ENCODE measurements at regions not wholly inside any gene's neighbourhood (a gene's known extent, or its start where the extent isn't known, plus 50 kb on each side); places are given as distances from the start of the nearest gene placed in this dataset.

DNA sequence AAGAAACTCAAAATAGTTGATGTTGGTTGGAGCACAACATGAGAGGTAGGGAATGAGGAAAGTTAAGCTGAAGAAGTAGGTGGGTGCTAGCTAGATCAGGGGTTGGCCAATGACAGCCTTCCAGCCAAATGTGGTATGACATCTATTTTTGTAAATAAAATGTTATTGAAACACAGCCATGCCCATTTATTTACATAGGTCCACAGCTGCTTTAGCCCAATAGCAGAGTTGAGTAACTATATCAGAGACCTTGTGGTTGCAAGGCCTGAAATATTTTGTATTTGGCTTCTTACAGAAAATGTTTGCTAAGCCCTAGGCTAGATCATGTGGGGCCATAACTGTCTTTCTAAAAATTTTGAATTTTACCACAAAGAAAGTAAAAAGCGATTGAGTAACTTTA is 234.9 kb upstream of the CTSO start:
- intact Hi-C loops (cut with DNase I), result no loop called here
- ATAC-seq (ENCODE audit: poor library complexity) (no peak), DNase-seq (no peak)

DNA sequence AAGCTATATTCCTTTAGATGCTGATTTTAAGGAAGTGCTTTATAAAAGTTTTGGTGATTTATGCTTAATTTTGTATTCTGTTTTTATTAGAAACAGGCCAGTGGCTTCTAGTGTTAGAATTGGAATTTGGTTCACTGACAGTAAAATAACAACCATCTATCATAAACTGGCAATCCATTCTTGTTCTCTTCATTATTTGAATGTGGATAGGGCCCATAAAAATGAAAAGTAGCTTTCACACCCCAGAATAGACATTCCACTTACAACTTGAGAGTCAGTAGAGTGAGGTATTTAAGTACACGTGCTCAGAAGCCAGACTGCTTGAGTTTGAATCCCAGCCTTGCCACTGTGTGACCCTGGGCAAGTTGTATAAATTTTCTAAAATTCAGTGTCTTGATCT is 232.4 kb upstream of the CTSO start:
- intact Hi-C loops (cut with DNase I), result no loop called here
- no peak for DNase-seq
- no peak for ATAC-seq (ENCODE audit: poor library complexity)

DNA sequence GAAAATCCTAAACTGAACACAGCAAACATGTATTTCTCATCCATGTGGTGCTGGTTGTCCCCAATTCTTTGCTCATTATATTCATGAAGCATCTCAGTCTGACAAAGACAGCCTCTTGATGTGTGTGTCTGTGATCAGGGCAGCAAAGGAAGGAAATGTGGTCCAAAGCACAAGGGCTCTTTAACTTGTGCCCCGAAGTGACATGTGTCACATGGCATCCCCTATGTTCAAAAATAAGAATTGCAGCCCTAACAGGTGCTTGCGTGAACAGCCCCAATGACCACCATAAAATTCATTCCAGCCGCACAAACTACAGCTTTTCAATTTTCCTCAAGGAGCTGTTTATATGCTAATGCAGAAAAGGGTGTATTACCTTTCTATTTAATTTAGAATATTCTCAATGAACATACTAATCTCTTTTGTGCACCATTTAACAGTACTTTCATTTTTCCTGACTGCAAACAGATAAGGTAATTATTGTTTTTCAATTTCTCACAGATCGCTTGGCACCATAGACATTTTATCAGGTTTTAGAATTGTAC is 231.9 kb upstream of the CTSO start:
- ATAC-seq (ENCODE audit: poor library complexity) (no peak), DNase-seq (no peak)
- intact Hi-C loops (cut with DNase I), result no loop called here

DNA sequence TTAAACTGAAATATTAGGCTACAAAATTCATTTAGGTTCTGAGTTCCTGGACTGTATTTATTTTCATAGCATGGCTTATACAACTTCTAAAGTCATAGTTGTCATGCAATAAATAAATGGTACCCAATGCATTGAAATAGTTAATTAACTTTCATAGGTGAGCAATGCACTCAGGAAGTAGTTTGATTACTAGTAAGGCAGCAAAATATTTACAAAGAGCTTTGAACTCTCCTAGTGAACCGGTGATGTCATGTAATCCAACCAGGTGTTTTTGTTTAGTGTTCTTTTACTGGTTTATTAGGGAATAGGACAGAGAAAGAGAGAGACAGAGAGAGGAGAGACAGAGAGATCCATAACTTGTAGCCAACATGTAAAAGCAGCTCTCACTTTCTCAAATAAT is 228.6 kb upstream of the CTSO start:
- ATAC-seq (ENCODE audit: poor library complexity) (no peak), DNase-seq (no peak)
- intact Hi-C loops (cut with DNase I), result no loop called here

DNA sequence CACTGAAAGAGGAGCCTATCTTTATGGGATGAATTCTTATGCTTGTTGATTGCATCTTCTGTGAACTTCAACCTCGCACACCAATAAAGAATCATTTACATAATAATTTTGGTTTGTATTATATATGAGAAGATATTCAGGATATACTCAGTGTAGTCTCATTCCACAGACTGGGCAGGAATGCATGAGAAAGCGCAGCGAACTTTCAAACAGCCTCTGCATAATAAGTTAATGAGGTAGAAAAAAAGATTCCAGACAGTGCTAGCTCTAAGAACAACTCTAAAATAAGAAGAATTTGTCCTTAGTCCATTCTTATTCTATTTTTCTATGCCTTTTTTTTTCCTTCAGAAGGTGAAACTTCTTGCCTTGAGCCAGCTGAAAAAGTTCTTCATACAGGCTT is 224.3 kb upstream of the CTSO start:
- intact Hi-C loops (cut with DNase I), result no loop called here
- ATAC-seq (ENCODE audit: poor library complexity), result no peak

DNA sequence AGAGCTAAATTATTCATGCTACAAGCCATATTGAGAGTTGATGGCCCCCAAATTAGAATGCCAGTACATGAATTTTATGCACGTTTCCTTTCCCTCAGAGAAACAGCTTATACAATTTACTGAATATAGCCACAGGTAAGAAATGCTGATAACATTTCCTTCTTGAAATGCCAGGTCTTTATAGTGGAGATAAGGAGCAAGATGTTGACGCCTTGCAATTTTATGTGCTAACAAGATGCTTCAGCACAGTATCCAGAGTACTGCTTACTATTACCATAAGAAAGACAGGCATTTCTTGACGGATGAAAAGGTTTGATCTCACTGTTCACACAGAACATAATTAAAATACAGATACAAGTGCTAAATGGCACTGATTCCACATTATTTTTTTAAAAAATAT is 223.2 kb upstream of the CTSO start:
- no peak for ATAC-seq (ENCODE audit: poor library complexity)
- DNase-seq, result no peak
- intact Hi-C loops (cut with DNase I), result no loop called here

More for the DNA sequence above, 224.3 kb upstream of the CTSO start:
- DNase-seq, result no peak

DNA sequence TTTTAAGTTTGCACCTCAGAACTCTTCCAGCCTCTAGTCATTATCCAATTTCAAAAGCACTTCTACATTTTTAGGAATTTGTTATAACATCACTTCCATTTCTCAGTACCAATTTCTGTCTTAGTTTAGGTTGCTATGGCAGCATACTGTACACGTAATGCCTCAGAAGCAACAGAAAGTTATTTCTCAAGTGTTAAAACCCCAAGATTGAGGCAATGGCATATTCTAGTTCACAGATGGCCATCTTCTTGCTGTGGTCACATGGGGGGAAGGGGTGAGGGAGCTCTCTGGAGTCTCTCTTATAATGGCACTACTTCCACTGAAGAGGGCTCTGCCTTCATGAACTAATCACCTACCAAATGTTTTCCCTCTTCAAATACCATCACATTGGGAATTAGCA is 220.3 kb upstream of the CTSO start:
- no peak for DNase-seq
- intact Hi-C loops (cut with DNase I), result no loop called here
- no peak for ATAC-seq (ENCODE audit: poor library complexity)

DNA sequence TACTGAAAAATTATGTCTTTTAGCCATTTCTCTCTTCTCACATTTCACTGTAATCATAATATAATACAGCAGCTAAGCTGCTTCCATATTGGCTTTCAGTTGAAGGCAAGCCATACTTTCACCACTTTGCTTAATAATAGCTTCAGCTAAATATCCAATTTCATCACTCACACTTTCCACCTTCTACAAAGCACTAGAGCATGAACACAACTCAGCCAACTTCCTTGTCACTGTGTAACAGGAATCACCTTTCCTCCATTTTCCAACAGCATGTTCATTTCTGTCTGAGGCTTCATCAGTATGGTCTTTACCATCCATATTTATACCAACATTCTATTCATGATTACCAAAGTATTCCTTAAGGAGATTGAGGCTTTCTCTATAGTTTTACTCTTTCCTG is 219.8 kb upstream of the CTSO start:
- DNase-seq (no peak), ATAC-seq (ENCODE audit: poor library complexity) (no peak)
- intact Hi-C loops (cut with DNase I), result no loop called here

DNA sequence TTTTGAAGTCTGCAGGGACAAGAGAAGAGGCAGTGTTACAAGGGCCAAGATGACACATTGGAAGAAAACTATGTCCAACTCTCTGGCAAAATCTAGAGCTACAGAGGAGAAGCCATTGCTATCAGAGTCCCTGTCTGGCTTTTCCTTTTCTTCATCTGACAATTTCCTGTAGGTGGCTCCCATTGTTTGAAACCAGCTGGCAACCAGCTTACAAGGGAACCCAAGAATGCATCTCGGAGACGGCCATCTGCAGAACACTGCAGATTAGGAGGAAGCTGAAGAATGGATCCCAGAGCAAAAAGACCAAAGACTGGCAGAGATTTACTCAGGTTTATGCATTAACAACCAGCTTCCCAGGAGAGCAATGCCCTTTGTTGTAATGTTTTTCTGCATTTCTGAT is 216.2 kb upstream of the CTSO start:
- intact Hi-C loops (cut with DNase I), result no loop called here
- DNase-seq, result no peak
- no peak for ATAC-seq (ENCODE audit: poor library complexity)

DNA sequence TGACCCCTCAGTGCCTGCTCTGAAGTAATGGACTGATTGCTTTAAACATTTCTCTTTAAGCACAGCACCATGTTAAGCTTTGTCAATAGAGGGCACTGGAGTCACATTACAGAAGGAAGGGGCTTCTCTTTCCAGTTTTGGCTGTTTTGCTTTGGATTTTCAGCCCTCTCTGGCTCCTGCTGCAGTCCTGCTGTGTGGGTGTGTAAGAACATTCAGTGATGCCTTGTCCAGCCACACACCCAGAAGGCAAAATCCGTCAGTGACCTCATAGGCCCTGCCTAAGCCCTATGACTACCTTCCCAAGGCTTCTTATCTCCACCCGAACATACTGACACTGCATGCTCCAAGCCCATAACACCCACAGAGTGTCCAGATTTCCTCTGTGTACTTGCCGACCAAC is 215.3 kb upstream of the CTSO start:
- ATAC-seq (ENCODE audit: poor library complexity), result peak; percentile 64
- intact Hi-C loops (cut with DNase I), result no loop called here
- no peak for DNase-seq

DNA sequence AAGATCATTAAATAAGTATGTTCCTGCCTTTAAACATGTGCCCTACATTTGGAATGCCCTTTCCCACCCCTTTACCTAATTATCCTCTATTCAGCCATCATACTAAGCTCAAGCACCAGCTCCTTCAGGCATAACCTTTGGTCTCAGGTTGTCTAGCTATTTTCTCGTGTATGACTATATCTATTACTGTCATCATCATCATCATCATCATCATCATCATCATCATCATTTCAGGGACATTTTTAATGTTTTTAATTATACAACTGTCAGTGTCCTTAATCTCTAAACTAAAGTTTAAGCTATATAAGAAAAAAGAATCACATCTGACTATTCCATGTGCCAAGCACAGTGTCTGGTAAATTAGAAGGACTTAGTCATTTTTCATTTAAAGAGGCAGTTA is 214.6 kb upstream of the CTSO start:
- intact Hi-C loops (cut with DNase I), result no loop called here
- no peak for ATAC-seq (ENCODE audit: poor library complexity)
- DNase-seq, result no peak

DNA sequence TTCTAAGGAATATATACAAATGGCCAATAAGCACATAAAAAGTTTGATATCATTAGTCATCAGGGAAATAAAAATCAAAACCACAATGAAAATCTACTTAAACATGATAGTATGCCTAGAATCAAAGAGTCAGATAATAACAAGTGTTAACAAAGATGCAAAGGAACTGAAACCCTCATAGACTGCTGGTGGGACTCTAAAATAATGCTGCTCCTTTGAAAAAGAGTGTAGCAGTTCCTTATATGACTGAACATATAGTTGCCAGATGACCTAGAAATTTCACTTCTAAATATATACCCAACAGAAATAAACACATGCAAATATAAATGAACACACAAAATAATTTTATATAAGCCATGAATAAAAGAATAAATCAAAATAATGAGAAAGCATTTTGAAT is 205.1 kb upstream of the CTSO start:
- intact Hi-C loops (cut with DNase I), result no loop called here
- no peak for DNase-seq
- ATAC-seq (ENCODE audit: poor library complexity), result no peak

DNA sequence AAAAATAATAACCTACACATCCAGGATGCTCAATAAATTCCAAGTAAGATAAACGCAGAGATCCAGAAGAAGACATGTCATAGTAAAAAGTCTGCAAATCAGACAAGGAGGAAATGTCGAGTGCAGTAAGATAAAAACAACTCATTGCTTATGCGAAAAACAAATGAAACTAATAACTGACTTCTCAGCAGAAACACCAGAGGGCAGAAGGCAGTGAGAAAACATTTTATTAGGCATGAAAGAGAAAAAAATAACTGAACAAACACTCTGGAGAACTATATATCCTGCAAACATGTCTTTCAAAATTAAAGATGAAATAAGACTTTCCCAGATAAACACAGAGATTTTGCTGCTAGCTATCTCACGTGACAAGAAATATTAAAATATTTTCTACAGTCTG is 201.3 kb upstream of the CTSO start:
- intact Hi-C loops (cut with DNase I), result no loop called here
- DNase-seq, result no peak
- ATAC-seq (ENCODE audit: poor library complexity), result no peak

DNA sequence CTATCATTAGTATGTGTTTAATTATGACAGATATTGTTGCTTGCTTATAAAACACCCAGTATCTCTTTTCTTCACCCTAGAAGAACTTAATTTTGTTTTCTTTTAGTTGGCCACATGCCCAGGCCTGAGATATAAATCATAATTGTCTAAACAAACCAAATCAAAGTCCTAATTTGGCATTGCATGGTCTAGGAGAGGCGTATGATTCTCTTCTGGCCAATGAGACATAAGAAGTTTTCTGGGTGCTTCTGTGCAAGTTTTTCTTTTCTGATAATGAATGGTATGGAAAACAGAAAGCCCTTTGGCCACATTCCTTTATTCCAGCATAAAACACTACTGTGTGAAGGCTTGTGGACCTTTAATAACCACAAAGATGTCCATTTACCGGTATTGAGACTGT is 192.9 kb upstream of the CTSO start:
- no peak for ATAC-seq (ENCODE audit: poor library complexity)
- no peak for DNase-seq
- intact Hi-C loops (cut with DNase I), result no loop called here

DNA sequence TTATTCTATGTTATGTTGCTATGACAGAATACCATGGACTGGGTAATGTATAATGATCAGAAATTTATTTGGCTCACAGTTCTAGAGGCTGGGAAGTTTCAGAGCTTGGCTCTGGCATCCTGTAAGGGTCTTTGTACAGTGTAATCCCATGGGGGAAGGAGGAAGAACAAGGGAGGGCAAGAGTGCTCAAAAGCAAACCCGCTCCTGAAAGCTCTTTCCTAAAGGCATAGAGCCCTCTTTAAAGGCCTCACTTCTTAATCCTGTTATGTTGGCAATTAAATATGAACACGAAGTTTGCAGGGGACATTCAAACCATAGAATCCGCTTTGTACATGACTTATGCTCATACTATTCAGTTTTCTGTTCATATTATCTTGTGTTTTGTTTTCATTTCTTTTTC is 191.3 kb upstream of the CTSO start:
- no peak for DNase-seq
- no peak for ATAC-seq (ENCODE audit: poor library complexity)
- intact Hi-C loops (cut with DNase I), result no loop called here

DNA sequence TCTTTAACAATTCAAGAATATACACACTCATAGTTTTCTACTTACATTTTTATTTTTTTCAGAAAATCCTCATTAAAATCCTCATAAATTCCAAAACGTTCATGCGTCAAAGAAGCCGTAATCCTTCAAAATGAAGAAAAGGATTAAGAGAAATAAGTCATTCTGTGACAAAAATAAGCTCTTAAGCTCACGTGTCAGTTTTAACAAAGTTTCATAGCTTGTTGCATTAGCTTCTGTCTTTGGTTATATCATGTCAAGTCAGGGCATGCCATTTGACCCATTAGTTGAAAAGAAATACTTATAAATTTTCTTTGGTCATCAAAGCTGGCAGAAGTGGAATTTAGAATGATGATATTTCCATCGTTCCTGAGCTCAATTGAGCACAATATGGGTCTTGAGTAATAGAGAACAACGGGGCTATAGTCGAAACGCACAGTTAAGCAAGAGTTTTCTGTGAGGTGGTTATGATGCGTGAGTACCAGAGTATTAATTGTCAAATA is 185.2 kb upstream of the CTSO start:
- ATAC-seq (ENCODE audit: poor library complexity), result no peak
- DNase-seq, result no peak
- intact Hi-C loops (cut with DNase I), result no loop called here

DNA sequence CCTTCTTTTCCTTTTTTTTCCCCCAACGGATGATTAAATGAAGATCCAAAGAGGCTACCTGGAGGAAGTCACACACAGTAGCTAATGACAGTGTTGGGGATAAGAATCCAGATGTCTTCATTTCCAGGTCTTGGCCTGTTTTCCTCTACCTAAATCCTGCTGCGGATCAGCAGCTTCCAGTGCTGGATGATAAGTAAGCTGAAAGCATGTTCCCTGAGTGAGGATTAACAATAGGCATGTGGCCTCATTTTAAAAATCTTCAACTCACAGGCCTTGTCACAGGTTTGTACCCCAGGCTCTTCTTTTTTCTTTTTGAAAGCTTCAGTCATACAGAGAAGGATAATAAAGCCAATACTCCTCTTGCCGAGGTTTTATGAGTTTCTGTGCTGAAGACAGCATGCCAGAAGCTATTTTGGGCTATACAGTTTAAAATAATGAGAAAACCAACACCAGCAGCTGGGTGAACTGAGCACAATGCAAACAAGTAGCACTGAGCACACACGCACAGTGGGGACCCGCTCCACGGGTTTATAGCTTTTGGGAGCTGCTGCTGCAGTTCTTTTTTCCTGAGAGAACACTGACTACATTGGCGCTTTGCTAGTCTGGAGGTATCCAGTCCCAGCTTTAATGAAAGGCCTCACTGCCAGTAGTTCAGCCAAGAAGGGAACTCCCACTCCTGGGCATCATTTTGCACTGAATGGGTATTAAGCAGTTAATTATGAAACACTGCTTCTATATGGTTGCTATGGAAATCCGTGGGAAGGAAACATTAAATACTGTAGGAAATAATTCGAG is 184.2 kb upstream of the CTSO start:
- intact Hi-C loops (cut with DNase I), result no loop called here
- no peak for ATAC-seq (ENCODE audit: poor library complexity)
- no peak for DNase-seq

DNA sequence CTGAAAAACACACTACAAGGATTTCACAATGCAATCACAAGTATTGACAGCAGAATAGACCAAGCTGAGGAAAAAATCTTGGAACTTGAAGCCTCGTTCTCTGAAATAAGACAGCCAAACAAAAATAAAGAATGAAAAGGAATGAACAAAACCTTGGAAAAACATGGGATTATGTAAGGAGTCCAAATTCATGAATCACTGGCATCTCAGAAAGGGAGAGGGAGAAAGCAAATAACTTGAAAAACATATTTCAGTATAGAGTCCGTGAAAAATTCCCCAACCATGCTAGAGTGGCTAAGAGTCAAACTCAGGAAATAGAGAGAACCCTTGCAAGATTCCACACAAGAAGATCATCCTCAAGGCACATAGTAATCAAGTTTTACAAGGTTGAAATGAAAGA is 178.5 kb upstream of the CTSO start:
- DNase-seq (no peak), ATAC-seq (ENCODE audit: poor library complexity) (no peak)
- intact Hi-C loops (cut with DNase I), result no loop called here

DNA sequence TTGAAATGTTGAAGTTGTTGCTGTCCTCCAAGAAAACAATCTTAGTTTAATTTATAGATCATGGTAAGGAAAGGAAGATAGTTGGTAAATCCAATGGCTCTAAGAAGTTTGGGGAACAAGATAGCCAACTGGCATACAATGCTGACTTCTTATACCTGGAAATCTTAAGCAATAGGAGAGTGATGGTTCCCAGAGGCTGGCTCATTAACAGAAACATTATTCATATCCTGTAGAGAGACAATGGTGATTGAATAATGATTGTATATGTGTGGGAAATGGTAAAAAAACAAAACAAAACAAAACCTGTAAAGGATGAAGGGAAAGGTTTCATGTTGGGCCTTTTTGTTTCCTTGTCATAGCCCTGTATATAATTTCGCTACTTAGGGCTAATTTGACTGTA is 174.9 kb upstream of the CTSO start:
- DNase-seq, result no peak
- no peak for ATAC-seq (ENCODE audit: poor library complexity)
- intact Hi-C loops (cut with DNase I), result no loop called here

DNA sequence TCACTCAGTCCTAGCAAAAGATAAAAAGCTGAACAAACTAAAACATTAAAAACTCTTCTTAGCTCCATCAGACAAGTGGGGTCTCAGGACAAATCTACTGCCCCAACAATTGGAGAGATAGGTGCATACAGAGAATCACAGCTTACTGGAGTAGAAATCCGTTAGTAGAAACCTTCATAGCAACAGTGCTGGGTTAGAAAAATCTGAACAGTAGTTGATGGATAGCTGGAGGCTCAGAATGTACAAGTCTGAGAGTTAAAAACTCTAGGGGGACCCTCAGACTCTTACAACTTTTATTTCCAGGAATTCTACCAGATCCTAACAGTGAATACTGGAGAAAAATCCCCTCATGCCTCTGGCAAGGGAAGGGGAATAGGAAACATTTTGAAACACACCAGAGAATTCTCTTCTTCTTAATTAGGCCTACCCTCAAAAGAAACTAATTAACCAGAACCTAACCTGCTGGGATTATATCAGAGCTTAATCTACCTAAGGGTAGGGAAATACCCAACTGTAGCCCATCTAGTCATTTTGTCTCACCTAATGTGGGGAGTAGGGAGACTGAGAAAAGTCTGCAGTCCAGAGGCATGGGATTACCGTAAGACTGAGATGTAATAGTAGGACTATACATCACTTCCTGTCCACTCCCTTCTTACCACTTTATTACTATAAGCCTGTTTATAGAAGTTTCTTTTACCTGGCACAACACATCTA is 165.0 kb upstream of the CTSO start:
- ATAC-seq (ENCODE audit: poor library complexity) (no peak), DNase-seq (no peak)
- intact Hi-C loops (cut with DNase I), result no loop called here

All from Right ventricle myocardium superior (tissue), 1 donor.